Gastrocnemius medialis (tissue), 4 donors: ENCODE measurements at regions not wholly inside any gene's neighbourhood (a gene's known extent, or its start where the extent isn't known, plus 50 kb on each side); places are given as distances from the start of the nearest gene placed in this dataset.
"Not testable (repeated sequence)": the region's sequence is repeated elsewhere in the genome, so short reads cannot be mapped to it uniquely, and the experiment has no call there.

Experiments
- ATAC-seq, 2 donors: fragments of 150-250 bp; one replicate each; pipeline ENCODE4 v1.9.1; 2016
- DNase-seq, 2 donors: peaks; one replicate each; pipeline ENCODE4 v3.0.0-alpha.2; 2019
- H3K27ac ChIP-seq, 4 donors: fragments of 200-600 bp; sonication (generic); 1 replicate in 1 of 4; 2 replicates in 3 of 4; pipeline ENCODE4 v1.5.1; 2016 to 2018; ENCODE audit warnings: mild to moderate bottlenecking in 2 of 4, moderate library complexity in 1 of 4
- H3K27me3 ChIP-seq, 3 donors: fragments of 200-600 bp; sonication (generic) in 2 of 3; 1 replicate in 1 of 3; 2 replicates in 2 of 3; pipeline versions ENCODE4 v1.5.1 to v1.6.0; 2016 to 2019; ENCODE audit warnings: mild to moderate bottlenecking in 1 of 3, moderate library complexity in 1 of 3
- H3K36me3 ChIP-seq, 2 donors: fragments of 200-600 bp; sonication (generic) in 1 of 2; one replicate each; pipeline ENCODE4 v1.5.1; 2017 to 2018
- H3K4me1 ChIP-seq, 2 donors: fragments of 200-600 bp; sonication (generic) in 1 of 2; one replicate each; pipeline ENCODE4 v1.5.1; 2016 to 2017; ENCODE audit warnings: mild to moderate bottlenecking in 2 of 2
- H3K4me3 ChIP-seq, 4 donors: fragments of 200-600 bp; sonication (generic) in 3 of 4; 1 replicate in 1 of 4; 2 replicates in 3 of 4; pipeline ENCODE4 v1.5.1; 2016 to 2019; ENCODE audit warnings: mild to moderate bottlenecking in 2 of 4
- H3K9me3 ChIP-seq, 3 donors: fragments of 200-600 bp; sonication (generic) in 2 of 3; 1 replicate in 1 of 3; 2 replicates in 2 of 3; pipeline ENCODE4 v1.5.1; 2016 to 2019
- POLR2A ChIP-seq, 2 donors: fragments of 450-650 bp; IDR thresholded peaks; one replicate each; pipeline ENCODE4 v1.6.1; 2017; ENCODE audit warnings: antibody characterized with exemption in 2 of 2, mild to moderate bottlenecking in 2 of 2, moderate library complexity in 2 of 2
- in situ Hi-C, 4 donors: fragments of 200-750 bp; cut with MboI; loops; one replicate each; pipeline versions ENCODE4 v1.15.0 to v1.8.0; 2017; ENCODE audit warnings: low sequenced_read_pairs in 4 of 4
- intact Hi-C: fragments of 100-400 bp; cut with DNase I; formaldehyde crosslinking; loops from one replicate; pipeline ENCODE4 v1.15.1; 2023; ENCODE audit warnings: low total_unique reads
- TF ChIP-seq, protein P1 (sequence below), 5 experiments: fragments of 450-650 bp in 3 of 5; fragments of 200-600 bp in 2 of 5; sonication (generic) in 2 of 5; IDR thresholded peaks in 4 of 5; conservative IDR thresholded peaks in 1 of 5; 1 replicate in 4 of 5; 2 replicates in 1 of 5; pipeline ENCODE4 v1.5.1; 2016 to 2019; ENCODE audit warnings: antibody characterized with exemption in 5 of 5, mild to moderate bottlenecking in 3 of 5, moderate library complexity in 3 of 5

DNA sequence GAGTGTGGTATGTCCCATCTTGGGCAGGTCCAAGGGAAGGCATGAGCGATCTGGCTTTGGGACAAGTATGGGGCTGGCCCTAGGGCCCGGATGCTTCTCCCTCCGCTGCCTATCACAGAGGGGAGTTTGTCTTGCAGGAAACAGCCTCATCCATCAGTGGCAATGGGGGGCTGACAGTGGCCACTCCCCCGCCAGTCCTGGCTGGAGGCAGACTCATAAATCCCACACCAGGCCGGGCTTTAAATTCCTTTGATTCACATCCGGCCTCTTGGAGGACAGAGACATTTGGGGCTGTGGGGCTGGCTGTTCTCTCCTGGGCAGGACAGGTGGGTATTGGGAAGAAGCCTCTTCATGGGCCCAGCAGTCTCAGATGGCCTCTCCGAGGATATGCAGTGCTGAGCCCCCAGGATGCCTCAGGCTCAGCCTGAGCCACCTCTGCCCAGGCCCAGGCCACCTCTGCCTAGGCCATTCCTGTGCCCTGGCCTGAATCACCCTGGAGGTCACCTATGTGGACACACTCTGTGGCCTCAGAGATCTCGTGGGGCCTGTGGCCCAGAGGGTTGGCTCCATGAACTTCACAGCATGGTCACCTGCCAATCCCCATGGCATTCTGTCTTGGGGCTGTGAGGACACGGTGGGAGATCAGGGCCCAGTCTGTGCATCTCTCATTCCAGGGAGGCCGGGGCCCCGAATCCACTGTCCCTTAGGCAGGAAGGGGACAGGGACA, 84.2 kb upstream of the GOLGA6L4 start:
- H3K9me3 ChIP-seq, result no peaks in the 10 kb centered on the region
- DNase-seq (no peak), ATAC-seq (no peak)
- no peak overlapping the region for H3K27ac ChIP-seq
- H3K36me3 ChIP-seq, result no peaks in the 10 kb centered on the region
- TF ChIP-seq, protein P1, sequence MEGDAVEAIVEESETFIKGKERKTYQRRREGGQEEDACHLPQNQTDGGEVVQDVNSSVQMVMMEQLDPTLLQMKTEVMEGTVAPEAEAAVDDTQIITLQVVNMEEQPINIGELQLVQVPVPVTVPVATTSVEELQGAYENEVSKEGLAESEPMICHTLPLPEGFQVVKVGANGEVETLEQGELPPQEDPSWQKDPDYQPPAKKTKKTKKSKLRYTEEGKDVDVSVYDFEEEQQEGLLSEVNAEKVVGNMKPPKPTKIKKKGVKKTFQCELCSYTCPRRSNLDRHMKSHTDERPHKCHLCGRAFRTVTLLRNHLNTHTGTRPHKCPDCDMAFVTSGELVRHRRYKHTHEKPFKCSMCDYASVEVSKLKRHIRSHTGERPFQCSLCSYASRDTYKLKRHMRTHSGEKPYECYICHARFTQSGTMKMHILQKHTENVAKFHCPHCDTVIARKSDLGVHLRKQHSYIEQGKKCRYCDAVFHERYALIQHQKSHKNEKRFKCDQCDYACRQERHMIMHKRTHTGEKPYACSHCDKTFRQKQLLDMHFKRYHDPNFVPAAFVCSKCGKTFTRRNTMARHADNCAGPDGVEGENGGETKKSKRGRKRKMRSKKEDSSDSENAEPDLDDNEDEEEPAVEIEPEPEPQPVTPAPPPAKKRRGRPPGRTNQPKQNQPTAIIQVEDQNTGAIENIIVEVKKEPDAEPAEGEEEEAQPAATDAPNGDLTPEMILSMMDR (IDR thresholded peaks at IDR 0.05 in 4 of 5, conservative IDR thresholded peaks at IDR 0.05 in 1 of 5), result no peak
- no peak for TF ChIP-seq POLR2A (IDR thresholded peaks at IDR 0.05)
- H3K27me3 ChIP-seq, result no peaks in the 10 kb centered on the region
- intact Hi-C loops (no loop called here), in situ Hi-C loops (no loop called here)
- no peak overlapping the region for H3K4me3 ChIP-seq
- H3K4me1 ChIP-seq, result no peaks in the 10 kb centered on the region

DNA sequence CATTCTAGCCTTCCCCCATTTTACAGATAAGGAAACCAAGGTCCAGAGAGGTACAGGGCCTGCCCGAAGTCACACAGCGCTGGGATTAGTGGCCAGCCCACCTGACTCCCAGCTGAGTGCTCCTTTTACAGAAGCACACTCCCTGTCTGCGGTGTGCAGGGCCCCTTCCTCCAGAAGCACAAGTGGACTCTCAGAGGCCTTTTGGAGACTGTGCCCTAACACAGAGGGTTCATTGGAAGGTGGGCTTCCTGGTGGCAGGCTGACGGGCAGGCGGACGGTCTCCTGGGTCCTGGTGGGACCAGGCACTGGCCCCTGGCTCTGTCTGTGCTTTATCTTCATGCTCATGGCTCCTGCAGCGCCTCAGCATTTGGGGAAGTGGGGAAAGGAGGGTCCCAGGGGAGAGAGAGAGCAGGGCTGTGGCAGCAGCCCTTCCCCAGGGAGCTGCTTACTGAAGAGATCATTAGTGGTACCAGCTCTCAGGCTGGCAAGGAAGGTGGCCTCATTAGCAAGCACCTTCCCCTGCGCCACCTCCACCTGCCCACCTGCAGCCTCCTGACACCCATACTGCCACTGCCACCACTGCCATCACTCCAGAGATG, 83.1 kb upstream of the GOLGA6L4 start:
- in situ Hi-C loops, H3K36me3 ChIP-seq, H3K9me3 ChIP-seq, H3K27me3 ChIP-seq, H3K27ac ChIP-seq, H3K4me1 ChIP-seq, DNase-seq, ATAC-seq, intact Hi-C loops, H3K4me3 ChIP-seq: not testable (repeated sequence)

DNA sequence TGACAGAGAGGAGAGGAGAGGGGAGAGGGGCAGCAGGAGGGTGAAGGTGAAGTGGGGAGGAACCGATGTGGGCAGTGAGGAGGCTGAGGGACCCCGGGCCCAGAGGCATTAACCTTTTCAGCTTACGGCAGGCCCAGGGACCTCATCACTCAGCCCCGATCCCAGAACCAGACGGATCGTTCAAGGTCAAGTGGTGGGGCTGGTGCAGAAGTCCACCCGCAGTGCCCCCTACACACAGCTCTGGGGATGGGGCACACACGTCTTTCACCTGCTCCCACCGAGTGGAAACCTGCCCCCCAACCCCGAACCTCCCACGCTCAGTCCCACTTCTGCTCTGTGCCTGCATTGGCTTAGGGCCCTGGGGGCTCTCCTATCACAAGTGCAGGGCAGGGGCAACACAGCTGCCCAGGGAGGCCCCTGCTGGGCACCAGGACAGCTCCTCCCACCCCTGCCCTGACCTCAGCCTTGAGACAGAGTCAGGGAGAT, 81.9 kb upstream of the GOLGA6L4 start:
- H3K36me3 ChIP-seq, ATAC-seq, H3K27ac ChIP-seq, H3K9me3 ChIP-seq, H3K4me1 ChIP-seq, intact Hi-C loops, DNase-seq, in situ Hi-C loops, H3K27me3 ChIP-seq, H3K4me3 ChIP-seq: not testable (repeated sequence)

DNA sequence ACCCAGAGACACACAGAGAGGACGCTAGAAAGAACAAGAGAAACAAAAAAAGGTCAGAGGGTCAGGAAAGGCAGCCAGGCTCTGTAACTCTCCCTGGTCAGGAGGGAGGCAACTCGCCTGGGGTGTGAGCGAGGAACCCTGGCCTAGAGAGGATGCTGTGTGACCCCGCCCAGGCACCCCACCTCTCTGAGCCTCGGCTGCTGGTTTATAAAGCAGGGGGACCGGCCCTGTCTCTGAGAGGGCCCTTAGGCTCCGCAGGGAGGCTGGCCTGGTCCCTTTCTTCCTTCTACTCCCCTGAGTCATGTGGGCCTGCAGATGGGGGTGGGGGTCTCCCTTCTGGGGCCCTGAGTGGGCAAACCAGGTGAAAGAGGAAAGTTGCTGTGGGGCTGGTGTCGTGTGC, 81.3 kb upstream of the GOLGA6L4 start:
- ATAC-seq, H3K4me1 ChIP-seq, H3K27me3 ChIP-seq, intact Hi-C loops, H3K4me3 ChIP-seq, in situ Hi-C loops, DNase-seq, H3K27ac ChIP-seq, H3K9me3 ChIP-seq, H3K36me3 ChIP-seq: not testable (repeated sequence)

DNA sequence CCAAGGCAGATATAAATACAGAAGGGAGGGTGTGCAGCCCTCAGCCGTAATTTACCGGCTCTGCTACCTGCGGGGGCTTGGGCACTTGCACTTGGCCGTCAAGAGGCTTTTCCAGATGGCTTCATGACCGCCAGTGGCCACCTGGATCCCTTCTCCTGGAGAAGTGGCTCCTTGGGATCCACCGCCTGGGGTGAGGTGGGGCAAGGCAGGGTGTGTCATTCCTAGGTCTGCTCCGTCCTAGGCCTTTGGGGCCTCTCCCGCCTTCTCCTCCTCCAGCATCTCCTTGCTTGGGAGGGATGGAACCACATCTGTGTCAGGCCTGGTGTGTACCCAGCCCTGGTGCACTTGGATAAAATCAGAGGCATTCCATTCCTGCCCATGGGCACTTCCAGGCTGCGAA, 80.8 kb upstream of the GOLGA6L4 start:
- DNase-seq, in situ Hi-C loops, intact Hi-C loops: not testable (repeated sequence)

DNA sequence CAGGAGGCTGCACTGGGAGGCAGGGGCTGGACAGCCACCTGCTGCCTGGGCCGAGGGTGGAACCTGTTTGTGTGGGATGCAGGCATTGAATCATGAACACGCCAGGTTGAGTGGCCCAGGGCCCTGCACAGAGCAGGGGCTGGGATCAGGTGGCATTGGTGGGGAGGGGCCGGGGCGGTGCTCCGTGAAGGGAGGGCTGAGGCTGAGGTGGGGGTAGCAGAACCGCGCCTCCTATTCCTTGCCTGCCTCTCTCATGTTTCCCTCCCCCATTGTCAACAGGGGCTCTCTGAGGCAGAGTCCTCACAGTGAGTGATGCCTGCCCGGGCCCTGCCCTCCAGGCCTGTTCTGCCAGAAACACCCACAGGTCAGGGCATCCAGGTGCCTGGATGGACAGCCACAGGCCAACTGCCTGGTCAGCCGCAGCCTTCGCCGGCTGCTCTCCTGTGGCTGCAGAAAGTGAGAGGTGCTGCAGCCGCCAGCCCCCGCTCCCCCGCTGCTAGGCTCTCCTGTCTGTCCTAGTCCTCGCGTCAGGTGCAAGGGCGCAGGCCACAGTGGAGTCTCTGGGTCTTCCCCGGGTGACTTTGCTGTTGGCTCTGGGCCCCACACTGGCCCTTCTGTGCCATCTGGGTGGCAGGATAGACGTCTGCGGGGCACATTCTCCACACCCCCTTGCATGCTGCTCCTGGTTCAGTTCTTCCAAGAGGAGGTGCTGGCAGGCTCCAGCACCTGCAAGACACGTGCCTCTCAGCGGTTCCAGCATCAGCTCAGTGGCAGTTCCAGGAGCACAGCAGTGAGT, 79.6 kb upstream of the GOLGA6L4 start:
- H3K27ac ChIP-seq, H3K27me3 ChIP-seq, H3K9me3 ChIP-seq, intact Hi-C loops, ATAC-seq, DNase-seq, H3K4me1 ChIP-seq, H3K36me3 ChIP-seq, H3K4me3 ChIP-seq, in situ Hi-C loops: not testable (repeated sequence)

More for the DNA sequence above, 80.8 kb upstream of the GOLGA6L4 start:
- H3K36me3 ChIP-seq, H3K4me3 ChIP-seq, H3K27ac ChIP-seq, H3K27me3 ChIP-seq, ATAC-seq, H3K9me3 ChIP-seq, H3K4me1 ChIP-seq: not testable (repeated sequence)

DNA sequence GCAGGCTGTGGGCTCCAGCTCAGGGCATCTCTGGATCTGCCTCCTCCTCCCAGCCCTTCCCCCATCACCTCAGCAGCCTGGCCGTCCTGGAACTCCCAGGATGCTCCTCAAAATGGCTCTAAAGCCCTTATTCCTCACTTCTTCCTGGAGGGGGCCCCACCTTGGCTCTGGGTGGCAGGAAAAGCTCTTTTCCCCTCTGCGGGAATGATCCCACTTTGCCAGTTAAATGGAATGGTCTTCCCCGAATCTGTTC, 79.1 kb upstream of the GOLGA6L4 start:
- H3K27me3 ChIP-seq, ATAC-seq, H3K9me3 ChIP-seq, intact Hi-C loops, H3K36me3 ChIP-seq, DNase-seq, in situ Hi-C loops, H3K4me3 ChIP-seq, H3K27ac ChIP-seq, H3K4me1 ChIP-seq: not testable (repeated sequence)

DNA sequence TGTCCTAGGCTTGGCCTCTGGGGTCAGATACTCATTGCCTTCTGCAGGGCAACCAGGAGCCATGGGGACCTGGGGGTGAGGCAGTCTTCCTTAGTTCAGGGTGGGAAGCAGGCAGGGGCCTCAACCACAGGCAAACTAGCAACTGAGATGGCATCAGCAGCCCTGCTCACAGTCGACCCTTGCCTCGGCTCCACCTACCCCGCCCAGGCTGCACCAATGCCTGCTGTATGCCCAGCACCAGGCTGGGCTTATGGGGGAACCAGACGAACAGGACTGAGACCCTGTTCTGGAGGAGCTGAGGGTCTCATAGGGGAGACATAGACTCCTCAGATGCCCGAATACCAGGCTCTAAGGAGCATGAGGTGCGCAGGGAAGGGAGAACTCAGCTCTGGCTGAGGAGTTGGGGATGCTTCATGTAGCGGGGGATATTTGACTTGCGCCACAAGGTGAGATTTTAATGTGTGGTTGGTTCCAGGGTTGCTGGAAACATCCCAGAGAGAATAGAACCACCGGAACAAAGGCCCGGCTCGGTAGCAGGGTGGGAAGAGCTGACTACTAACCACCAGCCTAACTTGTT, 78.4 kb upstream of the GOLGA6L4 start:
- H3K4me3 ChIP-seq, ATAC-seq, H3K36me3 ChIP-seq, DNase-seq, intact Hi-C loops, H3K27me3 ChIP-seq, H3K4me1 ChIP-seq, H3K27ac ChIP-seq, in situ Hi-C loops, H3K9me3 ChIP-seq: not testable (repeated sequence)

DNA sequence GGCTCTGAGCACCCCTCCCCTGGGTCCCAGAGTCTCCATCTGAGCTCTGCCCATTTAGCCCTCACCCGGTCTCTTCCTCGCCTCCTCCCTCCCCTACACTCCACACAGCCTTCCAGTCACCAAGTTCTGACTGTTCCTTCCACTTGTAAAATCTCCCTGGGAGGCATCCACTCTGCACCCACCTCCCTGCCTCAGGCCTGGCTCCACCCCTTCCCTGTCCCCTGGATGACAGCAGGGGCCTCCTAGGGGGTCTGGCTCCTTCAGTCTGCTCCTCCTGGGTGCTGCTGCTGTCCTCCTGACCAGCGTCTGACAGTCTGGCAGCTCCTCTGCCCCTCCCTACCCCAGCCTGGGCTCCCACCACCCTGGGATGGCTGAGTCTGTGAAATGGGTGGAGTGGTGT, 77.7 kb upstream of the GOLGA6L4 start:
- in situ Hi-C loops, result not testable (repeated sequence)

DNA sequence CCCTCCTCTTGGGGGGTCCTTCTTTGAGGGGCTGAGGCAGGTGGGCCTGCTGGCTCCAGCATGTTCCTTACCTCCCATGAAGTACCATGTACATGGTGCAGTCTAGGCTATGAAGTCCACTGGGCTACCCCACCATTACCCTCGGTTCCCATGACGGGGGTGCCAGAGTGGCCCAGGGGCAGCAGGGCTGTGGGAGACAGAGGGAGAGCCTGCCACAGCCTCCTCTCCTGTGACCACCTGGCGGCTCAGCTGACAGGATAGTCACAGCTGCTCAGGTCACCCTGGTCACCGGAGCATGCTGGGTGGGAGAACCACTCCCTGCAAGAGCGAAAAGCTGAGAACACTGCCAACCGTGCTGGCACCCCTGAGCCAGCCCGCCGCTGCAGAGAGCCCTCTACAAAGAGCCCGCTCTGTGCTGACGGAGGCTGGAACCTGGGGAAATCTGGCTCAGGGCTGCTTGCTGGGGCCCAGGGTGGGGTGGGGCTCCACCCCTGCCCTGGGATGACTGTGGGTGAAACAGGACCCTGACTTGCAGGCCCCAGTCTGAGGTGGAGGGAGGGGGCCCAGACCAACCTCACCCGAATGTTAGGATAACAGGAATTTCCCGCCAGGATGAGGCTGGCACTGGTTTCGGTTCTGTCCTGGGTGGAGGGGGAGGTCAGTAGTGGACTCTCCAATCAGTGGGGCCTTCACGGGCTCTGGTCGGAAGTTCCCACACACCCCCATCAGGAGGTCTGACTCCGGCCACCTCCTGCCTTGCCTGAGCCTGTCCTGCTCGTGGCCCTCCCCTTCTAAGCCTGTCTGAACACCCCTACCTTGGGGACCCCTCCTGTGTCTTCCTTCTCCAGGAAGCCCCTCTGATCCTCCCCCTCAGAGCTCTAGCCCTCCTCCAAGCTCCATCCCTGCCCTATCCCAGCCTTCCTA, 76.0 kb upstream of the GOLGA6L4 start:
- H3K27me3 ChIP-seq, H3K36me3 ChIP-seq, ATAC-seq, H3K27ac ChIP-seq, intact Hi-C loops, H3K4me1 ChIP-seq, in situ Hi-C loops, DNase-seq, H3K9me3 ChIP-seq, H3K4me3 ChIP-seq: not testable (repeated sequence)

More for the DNA sequence above, 77.7 kb upstream of the GOLGA6L4 start:
- ATAC-seq, H3K9me3 ChIP-seq, DNase-seq, intact Hi-C loops, H3K27ac ChIP-seq, H3K36me3 ChIP-seq, H3K27me3 ChIP-seq, H3K4me3 ChIP-seq, H3K4me1 ChIP-seq: not testable (repeated sequence)
